Duodenal mucosa (tissue), 2 donors: ENCODE measurements at regions not wholly inside any gene's neighbourhood (a gene's known extent, or its start where the extent isn't known, plus 50 kb on each side); places are given as distances from the start of the nearest gene placed in this dataset.

Source experiments
- H3K27ac ChIP-seq: one replicate; pipeline ENCODE4 v1.7.0; 2013; ENCODE audit warnings: low read depth, low read length
- H3K27me3 ChIP-seq, 2 donors: one replicate each; pipeline ENCODE4 v1.7.0; 2013; ENCODE audit warnings: low read length in 2 of 2, control low read depth in 1 of 2; ENCODE audit not compliant: insufficient read depth in 2 of 2, control insufficient read depth in 1 of 2
- H3K36me3 ChIP-seq, 2 donors: one replicate each; pipeline ENCODE4 v1.7.0; 2013; ENCODE audit warnings: low read length in 2 of 2, control low read depth in 1 of 2; ENCODE audit not compliant: insufficient read depth in 2 of 2, control insufficient read depth in 1 of 2
- H3K4me1 ChIP-seq, 2 donors: one replicate each; pipeline ENCODE4 v1.7.0; 2013; ENCODE audit warnings: low read length in 2 of 2, control low read depth in 1 of 2; ENCODE audit not compliant: insufficient read depth in 2 of 2, control insufficient read depth in 1 of 2
- H3K4me3 ChIP-seq, 2 donors: one replicate each; pipeline ENCODE4 v1.7.0; 2013; ENCODE audit warnings: low read length in 2 of 2, low read depth in 1 of 2
- H3K9ac ChIP-seq, 2 donors: one replicate each; pipeline ENCODE4 v1.7.0; 2013; ENCODE audit warnings: low read length in 2 of 2, low read depth in 1 of 2
- H3K9me3 ChIP-seq, 2 donors: one replicate each; pipeline ENCODE4 v1.7.0; 2013; ENCODE audit warnings: low read length in 2 of 2, control low read depth in 1 of 2; ENCODE audit not compliant: control insufficient read depth in 1 of 2

GRCh38 chr7:46786221-46786954 lies 795.5 kb downstream of the TNS3 start:
- H3K27me3 ChIP-seq: no peaks in the 10 kb centered on the region
- peaks cover 0 to 3% of the 10 kb centered on the region in 2 donors for H3K4me1 ChIP-seq
- no peak overlapping the region for H3K4me3 ChIP-seq
- no peaks in the 10 kb centered on the region for H3K36me3 ChIP-seq
- no peak overlapping the region for H3K9ac ChIP-seq
- no peaks in the 10 kb centered on the region for H3K9me3 ChIP-seq
- no peak overlapping the region for H3K27ac ChIP-seq

DNA sequence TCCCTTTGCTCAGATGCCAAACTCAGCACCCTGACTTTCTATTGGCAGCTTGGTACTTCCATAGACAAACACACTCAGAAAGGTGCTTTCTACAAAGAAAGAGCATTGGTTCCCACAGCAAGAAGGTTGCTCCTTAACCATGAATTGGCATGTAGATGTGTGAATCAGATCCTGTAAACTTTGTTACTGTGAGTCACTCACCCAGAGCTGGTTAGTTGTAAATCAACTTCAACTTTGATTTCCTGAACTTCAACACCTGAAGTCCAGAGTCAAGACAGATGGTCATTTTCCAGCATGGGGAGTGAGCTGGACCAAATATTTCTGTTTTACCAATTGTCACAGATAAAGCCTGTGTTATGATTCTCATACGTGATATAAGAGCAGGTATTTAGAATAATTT lies 797.2 kb downstream of the TNS3 start:
- H3K4me1 ChIP-seq: peaks cover 0 to 3% of the 10 kb centered on the region in 2 donors
- H3K4me3 ChIP-seq: no peak overlapping the region
- no peaks in the 10 kb centered on the region for H3K36me3 ChIP-seq
- H3K27me3 ChIP-seq: no peaks in the 10 kb centered on the region
- no peaks in the 10 kb centered on the region for H3K9me3 ChIP-seq
- H3K9ac ChIP-seq: no peak overlapping the region
- no peak overlapping the region for H3K27ac ChIP-seq

GRCh38 chr7:46781901-46782439 lies 799.9 kb downstream of the TNS3 start:
- H3K36me3 ChIP-seq: no peaks in the 10 kb centered on the region

GRCh38 chr7:46776790-46777189 lies 805.1 kb downstream of the TNS3 start:
- H3K9ac ChIP-seq: no peak overlapping the region
- H3K4me1 ChIP-seq: no peaks in the 10 kb centered on the region
- H3K36me3 ChIP-seq: no peaks in the 10 kb centered on the region
- no peak overlapping the region for H3K27ac ChIP-seq
- no peak overlapping the region for H3K4me3 ChIP-seq
- no peaks in the 10 kb centered on the region for H3K9me3 ChIP-seq
- H3K27me3 ChIP-seq: no peaks in the 10 kb centered on the region

More at GRCh38 chr7:46781901-46782439, 799.9 kb downstream of the TNS3 start:
- no peaks in the 10 kb centered on the region for H3K27me3 ChIP-seq
- no peak overlapping the region for H3K9ac ChIP-seq
- H3K4me3 ChIP-seq: no peak overlapping the region
- H3K4me1 ChIP-seq: peaks cover 0 to 3% of the 10 kb centered on the region in 2 donors
- no peak overlapping the region for H3K27ac ChIP-seq
- no peaks in the 10 kb centered on the region for H3K9me3 ChIP-seq

DNA sequence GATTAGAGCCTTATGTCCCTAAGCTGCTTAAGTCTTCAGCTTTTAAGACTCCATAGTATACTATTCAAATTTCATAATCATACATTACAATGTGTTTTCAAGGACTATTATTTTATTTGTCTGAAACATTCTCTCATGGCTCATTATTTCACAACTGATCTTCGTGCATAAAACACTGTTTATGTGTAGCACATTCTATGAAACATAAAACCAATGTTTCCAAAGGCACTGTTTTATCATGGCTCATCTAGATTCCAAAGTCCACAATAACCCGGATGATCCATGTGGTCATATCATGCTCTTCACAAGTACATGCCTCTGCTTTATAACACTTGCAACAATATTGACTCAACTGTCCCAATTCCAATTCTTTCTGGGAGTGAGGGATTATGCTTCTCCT lies 806.1 kb downstream of the TNS3 start:
- no peak overlapping the region for H3K4me3 ChIP-seq
- H3K9ac ChIP-seq: no peak overlapping the region
- no peaks in the 10 kb centered on the region for H3K4me1 ChIP-seq

GRCh38 chr7:46775020-46775419 lies 806.9 kb downstream of the TNS3 start:
- no peak overlapping the region for H3K9ac ChIP-seq
- H3K4me3 ChIP-seq: no peak overlapping the region
- H3K36me3 ChIP-seq: no peaks in the 10 kb centered on the region
- H3K27ac ChIP-seq: no peak overlapping the region
- no peaks in the 10 kb centered on the region for H3K4me1 ChIP-seq
- no peaks in the 10 kb centered on the region for H3K27me3 ChIP-seq
- H3K9me3 ChIP-seq: no peaks in the 10 kb centered on the region

More for the DNA sequence above, 806.1 kb downstream of the TNS3 start:
- no peaks in the 10 kb centered on the region for H3K27me3 ChIP-seq
- H3K9me3 ChIP-seq: no peaks in the 10 kb centered on the region
- no peak overlapping the region for H3K27ac ChIP-seq
- H3K36me3 ChIP-seq: no peaks in the 10 kb centered on the region

- Histone ChIP-seq H3K27ac (no peak overlapping the region), H3K9ac (no peak overlapping the region), H3K4me3 (no peak overlapping the region), H3K9me3 (peaks cover 0 to 2% of the 10 kb centered on the region in 2 donors), H3K4me1 (no peaks in the 10 kb centered on the region), H3K36me3 (no peaks in the 10 kb centered on the region), H3K27me3 (no peaks in the 10 kb centered on the region)
Observed at GRCh38 chr7:46774515-46774914, 807.4 kb downstream of the TNS3 start.

GRCh38 chr7:46772776-46773175 lies 809.1 kb downstream of the TNS3 start:
- no peaks in the 10 kb centered on the region for H3K36me3 ChIP-seq
- no peak overlapping the region for H3K4me3 ChIP-seq
- H3K27me3 ChIP-seq: no peaks in the 10 kb centered on the region
- H3K4me1 ChIP-seq: no peaks in the 10 kb centered on the region
- H3K9me3 ChIP-seq: peaks cover 4 to 14% of the 10 kb centered on the region in 2 donors
- H3K27ac ChIP-seq: no peak overlapping the region
- H3K9ac ChIP-seq: no peak overlapping the region

DNA sequence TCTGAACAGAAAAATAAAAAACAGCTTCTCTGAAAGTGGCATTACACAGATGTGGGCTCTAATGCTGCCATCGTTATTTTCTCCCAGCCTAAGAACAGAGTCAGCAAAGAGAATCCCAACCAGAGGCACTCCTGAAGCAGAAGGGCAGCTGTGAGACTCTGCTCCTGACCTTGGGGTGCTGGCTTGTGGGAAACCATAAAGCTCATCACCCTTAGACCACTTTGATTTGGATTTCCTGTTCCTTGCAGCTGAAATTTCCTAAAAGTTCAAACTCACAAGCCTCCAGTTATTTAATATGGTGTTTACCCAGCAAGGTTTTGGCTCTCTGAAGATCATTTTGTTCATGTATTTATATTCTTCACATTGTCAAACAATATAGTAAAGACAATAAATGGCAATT lies 814.8 kb downstream of the TNS3 start:
- Histone ChIP-seq H3K9ac (no peak overlapping the region), H3K4me1 (no peaks in the 10 kb centered on the region), H3K9me3 (peaks cover 4 to 14% of the 10 kb centered on the region in 2 donors), H3K27me3 (no peaks in the 10 kb centered on the region), H3K4me3 (no peak overlapping the region), H3K27ac (no peak overlapping the region), H3K36me3 (no peaks in the 10 kb centered on the region)

- Histone ChIP-seq H3K27ac (no peak overlapping the region), H3K27me3 (no peaks in the 10 kb centered on the region), H3K4me3 (no peak overlapping the region), H3K36me3 (no peaks in the 10 kb centered on the region), H3K9ac (no peak overlapping the region), H3K9me3 (peaks cover 4 to 10% of the 10 kb centered on the region in 2 donors), H3K4me1 (no peaks in the 10 kb centered on the region)
Observed at GRCh38 chr7:46764100-46764936, 817.6 kb downstream of the TNS3 start.
